Activated CD8-positive, alpha-beta memory T cell treated with anti-CD3 and anti-CD28 coated beads, Interleukin-2, amount 50 U/mL, for 1 hour (primary cell): ENCODE measurements at regions not wholly inside any gene's neighbourhood (a gene's known extent, or its start where the extent isn't known, plus 50 kb on each side); places are given as distances from the start of the nearest gene placed in this dataset.
A peak's percentile ranks its signal among the peaks of the same experiment; 100 is the strongest.
"Not testable (repeated sequence)": the region's sequence is repeated elsewhere in the genome, so short reads cannot be mapped to it uniquely, and the experiment has no call there.

Source experiments
- DNase-seq: peaks from one replicate; pipeline ENCODE4 v3.0.0-alpha.2; 2020; ENCODE audit errors: extremely low read depth

GRCh38 chrX:16319929-16320328 lies 152.6 kb downstream of the MAGEB17 start:
- DNase-seq: no peak

- DNase-seq: no peak
Measured at GRCh38 chrX:16320765-16321355, 153.6 kb downstream of the MAGEB17 start.

DNA sequence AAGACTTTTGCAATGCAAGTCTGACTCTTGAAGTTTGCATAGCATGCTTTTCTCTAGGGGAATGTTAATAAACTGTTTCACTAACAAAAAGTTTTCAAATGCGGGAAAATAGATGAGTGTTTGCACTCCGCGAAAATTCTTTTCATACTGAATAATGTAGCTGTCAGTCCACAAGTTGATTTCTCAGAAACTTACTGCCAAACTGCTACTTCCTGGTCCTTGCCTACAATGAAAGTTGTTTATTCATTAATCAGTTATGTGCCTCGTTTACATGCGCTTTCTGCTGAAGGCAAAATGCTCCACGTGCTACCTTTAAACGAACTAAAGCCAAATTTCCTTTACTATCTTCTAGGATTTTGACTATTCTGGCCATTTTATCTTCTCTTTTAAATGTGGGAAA lies 166.2 kb downstream of the MAGEB17 start:
- no peak for DNase-seq

DNA sequence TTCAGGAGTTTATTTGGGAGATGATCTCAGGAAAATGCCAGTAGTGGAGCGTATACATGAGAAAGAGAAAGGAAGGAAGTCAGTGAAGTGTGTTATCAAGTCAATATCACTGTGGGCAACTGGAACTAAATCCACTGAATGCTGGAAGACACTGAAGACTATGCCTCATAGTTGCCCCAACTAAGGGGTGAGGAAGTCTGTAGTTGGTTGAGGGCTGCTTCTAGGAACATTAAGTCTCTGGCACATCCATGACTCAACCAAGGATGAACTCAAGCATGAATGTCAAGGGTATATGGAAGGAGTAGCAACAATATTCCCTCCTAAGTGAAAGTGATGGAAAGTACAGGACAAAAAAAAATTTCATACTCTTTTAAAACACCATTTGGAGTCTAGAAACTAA lies 167.9 kb downstream of the MAGEB17 start:
- no peak for DNase-seq

- no peak for DNase-seq
Measured at GRCh38 chrX:16347968-16348670, 180.8 kb downstream of the MAGEB17 start.

GRCh38 chrX:16357902-16358301 lies 190.6 kb downstream of the MAGEB17 start:
- no peak for DNase-seq

DNA sequence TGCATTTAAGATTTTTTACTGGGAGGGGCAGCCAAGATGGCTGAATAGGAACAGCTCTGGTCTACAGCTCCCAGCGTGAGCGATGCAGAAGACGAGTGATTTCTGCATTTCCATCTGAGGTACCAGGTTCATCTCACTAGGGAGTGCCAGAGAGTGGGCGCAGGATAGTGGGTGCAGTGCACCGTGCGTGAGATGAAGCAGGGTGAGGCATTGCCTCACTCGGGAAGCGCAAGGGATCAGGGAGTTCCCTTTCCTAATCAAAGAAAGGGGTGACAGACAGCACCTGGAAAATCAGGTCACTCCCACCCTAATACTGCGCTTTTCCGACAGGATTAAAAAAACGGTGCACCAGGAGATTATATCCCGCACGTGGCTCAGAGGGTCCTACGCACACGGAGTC lies 192.8 kb downstream of the MAGEB17 start:
- not testable (repeated sequence) for DNase-seq

DNA sequence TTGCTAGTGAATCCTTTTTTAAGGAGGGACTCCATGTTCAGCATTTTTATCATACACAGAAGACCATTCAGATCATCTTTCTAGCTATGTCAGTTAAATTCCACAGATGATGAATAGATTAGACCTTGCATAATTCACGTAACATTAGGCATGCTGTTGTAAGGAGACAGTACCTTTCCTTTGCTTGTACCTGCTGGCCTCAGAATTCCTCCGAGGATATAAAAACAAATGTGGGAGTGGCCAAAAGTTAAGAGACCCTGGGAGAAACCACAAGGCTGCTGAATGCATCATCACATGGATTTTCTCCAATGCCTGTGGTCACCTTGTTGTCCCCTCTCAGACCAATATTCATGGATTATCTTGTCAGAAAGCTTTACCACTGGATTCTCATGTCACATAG lies 201.4 kb downstream of the MAGEB17 start:
- no peak for DNase-seq

DNA sequence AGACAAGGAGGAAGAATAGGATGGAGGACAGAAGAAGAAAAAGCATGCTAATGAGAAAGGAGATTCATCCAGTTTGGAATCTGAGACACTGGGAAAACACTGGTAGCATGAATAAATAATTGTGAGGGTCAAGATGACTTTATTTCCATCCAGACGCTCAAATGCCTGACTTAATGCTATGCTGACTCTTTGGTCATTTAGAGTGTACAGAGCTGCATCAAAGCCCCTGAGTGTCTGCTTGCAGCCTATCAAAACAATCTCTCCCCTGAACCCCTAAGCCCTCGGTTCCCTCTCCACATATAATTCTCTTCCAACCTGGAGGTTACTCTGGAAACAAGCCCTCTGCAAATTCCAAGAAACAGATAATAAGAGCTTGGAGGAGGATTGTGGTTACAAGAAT lies 208.8 kb downstream of the MAGEB17 start:
- DNase-seq: no peak

- DNase-seq: no peak
Measured at GRCh38 chrX:16386126-16386525, 218.8 kb downstream of the MAGEB17 start.

DNA sequence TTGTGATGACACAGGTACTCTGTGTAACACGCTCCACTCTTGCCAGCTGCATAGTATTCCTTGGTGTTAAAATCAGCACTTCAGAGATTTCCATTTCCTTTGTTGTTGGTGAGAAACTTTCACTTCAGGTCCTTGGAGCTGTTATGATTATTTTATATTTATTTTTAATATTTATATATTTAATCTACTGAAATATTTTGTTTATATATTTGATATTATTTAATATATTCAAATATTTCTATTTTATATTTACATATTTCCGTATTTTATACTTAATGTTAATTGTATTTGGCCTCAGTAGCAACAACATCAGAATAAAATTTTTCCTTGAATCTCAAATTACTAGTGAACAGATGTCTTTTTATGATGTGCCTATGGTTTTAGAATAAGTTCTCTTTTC lies 225.3 kb downstream of the MAGEB17 start:
- DNase-seq: no peak

DNA sequence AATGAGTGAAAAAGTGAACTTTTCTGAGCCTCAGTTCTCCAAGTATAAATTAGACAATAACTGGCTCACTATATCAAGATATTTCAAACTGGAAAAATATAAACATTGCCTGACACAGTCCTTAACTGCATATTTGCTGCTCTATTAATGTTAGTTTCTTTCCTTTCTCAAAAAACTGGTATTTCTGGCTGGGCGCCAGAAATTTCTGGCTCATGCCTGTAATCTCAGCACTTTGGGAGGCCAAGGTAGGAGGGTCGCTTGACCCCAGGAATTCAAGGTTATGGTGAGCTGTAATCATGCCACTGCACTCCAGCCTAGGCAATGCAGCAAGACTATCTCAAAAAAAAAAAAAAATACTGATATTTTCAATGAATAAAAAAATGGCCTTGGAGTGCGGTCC lies 227.0 kb downstream of the MAGEB17 start:
- no peak for DNase-seq

DNA sequence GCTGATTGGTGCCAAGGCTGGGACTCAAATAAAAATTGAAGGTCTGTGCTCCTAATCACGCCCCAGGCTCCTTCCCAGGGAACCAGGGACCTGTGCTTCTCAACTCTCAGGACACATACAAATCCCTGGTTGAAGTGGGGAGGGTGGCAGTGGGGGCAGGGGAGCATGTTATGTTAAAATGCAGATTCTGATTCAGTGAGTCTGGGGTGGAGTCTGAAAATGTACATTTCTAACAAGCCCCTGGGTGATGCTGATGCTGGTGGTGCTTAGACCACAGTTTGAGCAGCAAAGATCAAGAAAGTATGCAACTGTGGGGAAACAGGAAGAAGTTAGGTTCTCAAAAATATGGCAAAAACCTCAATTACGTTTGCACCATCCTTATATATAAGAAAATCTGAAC lies 236.5 kb downstream of the MAGEB17 start:
- no peak for DNase-seq

- DNase-seq: no peak
Measured at GRCh38 chrX:16416588-16416987, 233.4 kb upstream of the S100G start.

- no peak for DNase-seq
Measured at GRCh38 chrX:16418650-16419049, 231.3 kb upstream of the S100G start.

- DNase-seq: no peak
Measured at GRCh38 chrX:16427668-16428067, 222.3 kb upstream of the S100G start.

GRCh38 chrX:16429406-16429805 lies 220.6 kb upstream of the S100G start:
- no peak for DNase-seq

DNA sequence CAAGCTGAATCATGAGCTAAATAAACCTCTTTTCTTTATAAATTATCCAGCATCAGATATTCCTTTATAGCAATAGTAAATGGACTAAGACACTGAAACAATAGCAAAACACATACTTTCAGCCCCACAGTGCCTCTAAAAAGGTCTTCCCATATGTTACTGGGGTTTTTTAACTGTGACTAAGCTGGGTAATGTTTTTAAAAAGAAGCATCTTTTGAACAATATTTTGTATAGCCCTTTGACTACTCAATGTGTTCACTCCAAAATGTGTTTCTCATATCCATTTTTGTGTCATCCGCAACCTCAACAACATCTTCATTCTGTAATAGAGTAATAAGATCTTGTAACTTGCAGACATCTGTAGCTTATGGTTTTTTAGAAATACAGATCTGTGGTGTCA lies 218.7 kb upstream of the S100G start:
- DNase-seq: no peak

- no peak for DNase-seq
Measured at GRCh38 chrX:16433021-16433420, 216.9 kb upstream of the S100G start.

DNA sequence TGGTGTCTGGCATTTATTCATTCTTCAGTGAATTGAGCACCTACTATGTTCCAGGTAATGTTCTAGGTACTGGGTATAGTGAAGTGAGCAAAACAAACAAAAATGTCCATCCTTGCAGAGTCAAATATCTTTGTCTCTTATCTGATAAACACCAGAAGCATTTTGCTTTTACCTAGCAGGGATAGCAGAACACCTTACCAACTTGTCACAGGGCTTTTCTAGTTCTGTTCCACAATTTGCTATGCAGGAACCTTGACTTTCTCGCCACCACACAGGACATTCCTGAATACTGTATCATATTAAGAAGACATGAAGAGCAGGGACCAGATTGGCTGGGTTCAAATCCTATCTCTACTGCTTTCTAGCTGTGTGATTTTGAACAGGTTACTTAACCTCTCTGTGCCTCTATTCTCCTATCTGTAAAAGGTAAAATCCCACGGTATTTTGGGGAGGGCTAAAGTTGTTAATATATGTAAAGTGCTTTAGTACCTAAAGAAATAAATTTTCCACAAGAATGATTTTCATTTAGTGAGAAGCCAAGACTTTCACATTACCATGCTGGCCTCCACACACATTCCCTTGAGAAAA lies 214.5 kb upstream of the S100G start:
- DNase-seq: no peak

DNA sequence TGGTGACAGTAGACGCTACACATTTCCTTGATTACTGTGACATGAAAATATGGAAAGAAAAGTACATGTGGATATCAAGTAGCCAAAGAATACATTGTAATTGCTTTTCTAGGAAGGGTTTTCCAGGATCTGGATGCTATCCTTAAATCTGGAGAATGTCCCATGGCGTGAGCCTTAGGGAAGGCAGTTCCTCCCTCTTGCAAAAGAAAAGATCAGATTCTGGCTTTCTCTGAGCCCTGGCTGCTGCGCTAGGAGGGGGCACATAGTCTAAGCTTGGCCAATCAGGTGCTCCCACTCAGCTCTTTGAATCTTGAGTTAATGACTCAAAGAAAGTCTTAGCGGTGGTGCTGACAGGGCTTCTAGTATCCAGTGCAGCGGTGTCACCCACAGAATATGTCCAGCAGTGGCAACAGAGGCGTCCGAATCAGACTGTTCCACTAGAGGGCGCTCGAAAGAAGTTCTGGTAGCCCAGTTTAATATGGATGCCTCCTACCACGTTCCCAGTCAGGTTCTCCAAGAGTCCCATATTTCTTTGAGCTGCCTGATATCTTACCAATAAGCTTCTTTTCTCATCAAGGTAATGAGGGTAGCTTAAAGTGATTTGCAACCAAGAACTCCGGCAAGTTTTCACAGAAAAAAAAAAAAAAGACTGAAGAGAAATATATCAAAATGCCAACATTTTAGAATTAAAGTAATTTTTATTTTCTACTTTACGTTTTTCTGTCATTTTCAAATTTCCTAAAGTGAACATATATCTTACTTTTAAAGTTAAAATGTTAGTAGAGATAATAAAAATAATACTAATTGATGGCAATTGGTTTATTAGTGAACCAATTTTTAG lies 213.4 kb upstream of the S100G start:
- DNase-seq: peak; percentile 12

DNA sequence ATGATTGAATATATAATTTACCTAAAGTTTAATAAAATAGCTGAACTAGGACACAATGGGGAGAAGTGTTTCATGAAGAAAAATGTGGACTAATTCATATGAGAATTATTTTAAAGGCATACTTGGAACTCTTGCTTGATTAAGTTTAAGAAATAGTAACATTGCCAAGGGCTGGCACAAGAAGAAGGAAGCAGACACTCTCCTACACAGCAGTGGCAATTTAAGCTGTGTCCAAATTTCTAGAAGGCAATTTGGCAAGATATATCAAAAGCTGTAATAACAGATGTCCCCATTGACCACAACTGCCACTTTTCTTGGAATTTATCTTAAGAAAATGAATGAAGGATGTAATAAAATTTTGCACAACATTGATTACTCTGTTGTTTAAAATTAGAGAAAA lies 209.5 kb upstream of the S100G start:
- no peak for DNase-seq

- DNase-seq: no peak
Measured at GRCh38 chrX:16444353-16444752, 205.6 kb upstream of the S100G start.
